HCT116 (cell line): ENCODE measurements at regions not wholly inside any gene's neighbourhood (a gene's known extent, or its start where the extent isn't known, plus 50 kb on each side); places are given as distances from the start of the nearest gene placed in this dataset.

Source experiments
- CEBPB ChIP-seq: IDR thresholded peaks from 2 replicates; pipeline ENCODE4 v1.6.1; 2012; ENCODE audit warnings: low read depth
- CTCF ChIP-seq, 3 experiments: fragments of 200-600 bp in 1 of 3; sonication (generic) in 1 of 3; IDR thresholded peaks in 2 of 3; conservative IDR thresholded peaks in 1 of 3; 2 replicates each; pipeline ENCODE4 v1.5.1; 2012 to 2017; ENCODE audit warnings: low read depth in 2 of 3, low read length in 2 of 3, antibody characterized with exemption in 1 of 3, borderline replicate concordance in 1 of 3, control low read depth in 1 of 3, mild to moderate bottlenecking in 1 of 3, mixed read lengths in 1 of 3, mixed run types in 1 of 3, moderate library complexity in 1 of 3; ENCODE audit not compliant: insufficient read depth in 1 of 3
- ELF1 ChIP-seq: IDR thresholded peaks from 2 replicates; pipeline ENCODE4 v1.6.1; 2012; ENCODE audit warnings: low read depth, borderline replicate concordance
- POLR2AphosphoS5 ChIP-seq: IDR thresholded peaks from 2 replicates; pipeline ENCODE4 v1.6.1; 2011; ENCODE audit warnings: mild to moderate bottlenecking, low read depth, low read length, moderate library complexity
- RAD21 ChIP-seq: IDR thresholded peaks from 2 replicates; pipeline ENCODE4 v1.6.1; 2012; ENCODE audit warnings: low read depth, mild to moderate bottlenecking

- TF ChIP-seq CTCF (IDR thresholded peaks at IDR 0.05 in 2 of 3, conservative IDR thresholded peaks at IDR 0.05 in 1 of 3; ENCODE audit: borderline replicate concordance in 1 of 3, insufficient read depth in 1 of 3, low read depth in 2 of 3, low read length in 2 of 3) = no peak
- TF ChIP-seq POLR2AphosphoS5 = no peak
- TF ChIP-seq CEBPB = no peak
- no peak for TF ChIP-seq ELF1
- TF ChIP-seq RAD21 = no peak
Observed at GRCh38 chr17:13797863-13798262, 196.1 kb upstream of the HS3ST3A1 start.
